IMR-90 (cell line): ENCODE measurements at regions not wholly inside any gene's neighbourhood (a gene's known extent, or its start where the extent isn't known, plus 50 kb on each side); places are given as distances from the start of the nearest gene placed in this dataset.

Source experiments
- ATAC-seq: fragments of 200-7000 bp; cut with Tn5 transposase; 2 replicates; pipeline ENCODE4 v1.9.1; 2020; ENCODE audit warnings: low read depth, mild to moderate bottlenecking, moderate library complexity
- BruUV-seq: library from RNA; stranded (reverse); fragments of 400-500 nt; replicated peaks from 2 replicates; lab custom pipeline; 2021; lab: Mats Ljungman, UMichigan
- CTCF ChIA-PET: fragments of 300-600 bp; formaldehyde crosslinking; extraction: SDS; loops from one replicate; lab custom pipeline; 2021; ENCODE audit warnings: antibody characterized with exemption; lab: Yijun Ruan, JAX
- POLR2A ChIA-PET: fragments of 300-600 bp; sonication (Branson Sonifier 250); formaldehyde crosslinking; loops from one replicate; lab custom pipeline; 2022; ENCODE audit warnings: antibody characterized with exemption; ENCODE audit not compliant: unreplicated experiment; lab: Charles Lee
- DNase-seq: peaks from one replicate; pipeline ENCODE4 v3.0.0; 2013
- H2AFZ ChIP-seq: replicated peaks from 2 replicates; pipeline ENCODE3; 2013; ENCODE audit warnings: low read length, mild to moderate bottlenecking; ENCODE audit not compliant: poor library complexity
- H2AK5ac ChIP-seq: 2 replicates; pipeline ENCODE4 v1.6.1; 2013; ENCODE audit warnings: low read depth, low read length, inconsistent platforms
- H2AK9ac ChIP-seq: replicated peaks from 2 replicates; pipeline ENCODE3; 2013; ENCODE audit warnings: mild to moderate bottlenecking, low read depth, low read length, moderate library complexity; ENCODE audit not compliant: poor library complexity
- H2BK120ac ChIP-seq: 2 replicates; pipeline ENCODE4 v1.6.1; 2013; ENCODE audit warnings: low read depth, low read length, inconsistent platforms
- H2BK15ac ChIP-seq: 3 replicates; pipeline ENCODE4 v1.6.1; 2013; ENCODE audit warnings: low read depth, low read length, inconsistent platforms
- H2BK20ac ChIP-seq: 2 replicates; pipeline ENCODE4 v1.6.1; 2013; ENCODE audit warnings: low read depth, mild to moderate bottlenecking, inconsistent platforms, low read length, moderate library complexity
- H2BK5ac ChIP-seq: 2 replicates; pipeline ENCODE4 v1.6.1; 2013; ENCODE audit warnings: mild to moderate bottlenecking, low read depth, low read length, inconsistent platforms; ENCODE audit not compliant: poor library complexity, severe bottlenecking
- H3K14ac ChIP-seq: replicated peaks from 2 replicates; pipeline ENCODE4 v1.6.1; 2013; ENCODE audit warnings: low read depth, low read length, inconsistent platforms
- H3K18ac ChIP-seq: 2 replicates; pipeline ENCODE4 v1.6.1; 2013; ENCODE audit warnings: low read depth, low read length, control low read depth
- H3K23ac ChIP-seq: 2 replicates; pipeline ENCODE4 v1.6.1; 2013; ENCODE audit warnings: low read depth, low read length, inconsistent platforms
- H3K27ac ChIP-seq: 2 replicates; pipeline ENCODE4 v1.5.1; 2013; ENCODE audit warnings: mild to moderate bottlenecking, control low read depth, low read length; ENCODE audit not compliant: insufficient read depth
- H3K27me3 ChIP-seq: 2 replicates; pipeline ENCODE4 v1.6.1; 2013; ENCODE audit warnings: low read length; ENCODE audit not compliant: control insufficient read depth, insufficient read depth
- H3K36me3 ChIP-seq: 2 replicates; pipeline ENCODE4 v1.6.1; 2013; ENCODE audit warnings: low read length, mixed read lengths; ENCODE audit not compliant: control insufficient read depth, insufficient read depth
- H3K4ac ChIP-seq: 2 replicates; pipeline ENCODE4 v1.6.1; 2013; ENCODE audit warnings: low read depth, low read length, inconsistent platforms
- H3K4me1 ChIP-seq: 2 replicates; pipeline ENCODE4 v1.6.1; 2013; ENCODE audit warnings: low read length, mixed read lengths; ENCODE audit not compliant: control insufficient read depth, insufficient read depth
- H3K4me2 ChIP-seq: 2 replicates; pipeline ENCODE4 v1.6.1; 2013; ENCODE audit warnings: low read depth, mild to moderate bottlenecking, control low read depth, low read length, moderate library complexity
- H3K4me3 ChIP-seq: 2 replicates; pipeline ENCODE4 v1.5.1; 2013; ENCODE audit warnings: low read depth, mild to moderate bottlenecking, control low read depth, low read length, moderate library complexity; ENCODE audit not compliant: insufficient read depth
- H3K56ac ChIP-seq: 2 replicates; pipeline ENCODE4 v1.6.1; 2013; ENCODE audit warnings: low read length, inconsistent platforms; ENCODE audit not compliant: insufficient read depth; ENCODE audit errors: extremely low read depth
- H3K79me1 ChIP-seq, 2 experiments: 2 replicates each; pipeline ENCODE4 v1.6.1; 2013; ENCODE audit warnings: low read length in 2 of 2, inconsistent platforms in 1 of 2, low read depth in 1 of 2
- H3K9ac ChIP-seq: 2 replicates; pipeline ENCODE4 v1.6.1; 2013; ENCODE audit warnings: low read depth, low read length, control low read depth
- H3K9me1 ChIP-seq: 2 replicates; pipeline ENCODE4 v1.6.1; 2013; ENCODE audit warnings: low read length, inconsistent platforms; ENCODE audit not compliant: insufficient read depth
- H3K9me3 ChIP-seq: 2 replicates; pipeline ENCODE4 v1.6.1; 2013; ENCODE audit warnings: low read length; ENCODE audit not compliant: control insufficient read depth, insufficient read depth
- H4K20me1 ChIP-seq: 2 replicates; pipeline ENCODE4 v1.6.1; 2013; ENCODE audit warnings: low read length, inconsistent platforms; ENCODE audit not compliant: insufficient read depth
- H4K5ac ChIP-seq: 2 replicates; pipeline ENCODE4 v1.6.1; 2013; ENCODE audit warnings: mild to moderate bottlenecking, low read depth, low read length, control low read depth
- H4K8ac ChIP-seq, 2 experiments: 2 replicates each; pipeline ENCODE4 v1.6.1; 2013; ENCODE audit warnings: low read depth in 2 of 2, low read length in 2 of 2, control low read depth in 1 of 2, inconsistent platforms in 1 of 2
- H4K91ac ChIP-seq: 2 replicates; pipeline ENCODE4 v1.6.1; 2013; ENCODE audit warnings: low read depth, low read length, inconsistent platforms; ENCODE audit not compliant: insufficient read depth
- MAFK ChIP-seq: IDR thresholded peaks from 2 replicates; pipeline ENCODE4 v1.6.1; 2012; ENCODE audit warnings: low read depth, low read length, improper control_type of control experiment
- MXI1 ChIP-seq: IDR thresholded peaks from 2 replicates; pipeline ENCODE4 v1.6.1; 2012; ENCODE audit warnings: low read depth, mild to moderate bottlenecking, low read length, moderate library complexity, borderline replicate concordance
- POLR2A ChIP-seq: IDR thresholded peaks from 2 replicates; pipeline ENCODE4 v1.6.1; 2012; ENCODE audit warnings: mild to moderate bottlenecking, low read depth, low read length
- RFX5 ChIP-seq: IDR thresholded peaks from 2 replicates; pipeline ENCODE4 v1.8.0; 2012; ENCODE audit warnings: low read depth, mild to moderate bottlenecking, low read length, moderate library complexity
- WGBS, 2 experiments: methylation state at CpG; one replicate each; pipeline versions ENCODE4 v1.1.5 to v1.1.7; 2013; ENCODE audit warnings: missing lambda C conversion rate in 2 of 2; ENCODE audit not compliant: insufficient read length in 1 of 2; ENCODE audit errors: extremely low coverage in 2 of 2; 5-methylcytosine and 5-hydroxymethylcytosine counted together
- dilution Hi-C: fragments of 300-500 bp; cut with HindIII; formaldehyde crosslinking; loops from one replicate; pipeline ENCODE4 v1.14.3; 2018; ENCODE audit warnings: low sequenced_read_pairs; ENCODE audit not compliant: unreplicated experiment
- in situ Hi-C: fragments of 300-500 bp; cut with MboI; formaldehyde crosslinking; loops from 3 replicates; pipeline ENCODE4 v1.14.3; 2019; ENCODE audit warnings: low sequenced_read_pairs, inconsistent platforms, mixed read lengths
- intact Hi-C: fragments of 100-400 bp; cut with micrococcal nuclease; formaldehyde crosslinking; loops from 2 replicates; pipeline ENCODE4 v1.10.0; 2022
- TF ChIP-seq, protein P1 (sequence below): fragments of 150-350 bp; IDR thresholded peaks from 2 replicates; pipeline ENCODE4 v1.6.1; 2016; ENCODE audit warnings: low read depth, mild to moderate bottlenecking, low read length, moderate library complexity, borderline replicate concordance
- TF ChIP-seq, protein P2 (sequence below): conservative IDR thresholded peaks from 2 replicates; pipeline ENCODE4 v1.5.1; 2012; ENCODE audit warnings: mild to moderate bottlenecking, low read depth, low read length, improper control_type of control experiment

DNA sequence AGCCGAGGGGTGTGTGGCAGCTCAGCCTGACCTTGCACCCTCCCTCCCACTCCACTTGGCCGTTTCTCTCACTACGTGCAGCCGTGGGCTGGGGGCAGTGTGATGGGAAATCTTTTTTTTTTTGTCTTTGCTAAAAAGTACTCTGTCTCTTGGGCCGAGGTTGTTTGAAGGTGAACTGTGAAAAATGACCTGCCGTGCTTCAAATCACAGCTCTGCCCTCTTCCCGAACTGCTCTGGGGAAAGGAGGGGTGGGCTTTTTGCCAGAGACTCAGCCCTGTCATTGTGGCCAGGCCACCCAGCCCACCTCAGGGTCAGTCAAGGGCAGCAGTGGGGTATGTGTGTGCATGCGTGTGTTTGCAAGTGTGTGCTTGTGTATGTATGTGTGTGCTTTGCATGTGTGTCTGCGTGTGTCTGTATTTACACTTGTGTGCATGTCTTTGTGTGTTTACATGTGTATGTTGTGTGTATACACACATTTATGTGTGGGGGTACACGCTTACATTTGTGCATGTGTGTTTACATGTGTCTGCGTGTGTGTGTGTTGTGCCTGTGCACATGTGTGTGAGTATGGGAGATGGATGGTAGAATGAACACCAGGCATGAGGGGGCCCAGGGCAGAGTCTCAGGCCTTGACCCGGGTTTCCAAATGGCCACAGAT is 61.3 kb upstream of the HAAO start:
- H3K18ac ChIP-seq: no peak overlapping the region; the same call in 1 of the 2 replicates
- H3K36me3 ChIP-seq: no peaks in the 10 kb centered on the region
- no peak overlapping the region for H3K56ac ChIP-seq
- peak overlapping the region; percentile 26; the same call in 1 of the 3 replicates for H2BK15ac ChIP-seq
- H3K9me1 ChIP-seq: peaks cover 7% of the 10 kb centered on the region
- peak overlapping the region; percentile 78 for H2BK120ac ChIP-seq
- H3K14ac ChIP-seq: peak overlapping the region; percentile 66
- H3K27me3 ChIP-seq: no peaks in the 10 kb centered on the region; the same call in 1 of the 2 replicates
- H3K4me1 ChIP-seq: peaks cover 7% of the 10 kb centered on the region; the same call in 1 of the 2 replicates
- dilution Hi-C loops (no loop called here), intact Hi-C loops (no loop called here), in situ Hi-C loops (loop anchor here (10.0 kb wide), 1 partner anchor 381 kb away; no protein-coding TSS in a partner anchor)
- H2AK9ac ChIP-seq: peak overlapping the region; percentile 81
- DNase-seq (no peak), ATAC-seq (no peak)
- H3K23ac ChIP-seq: peak overlapping the region; percentile 82
- no peak overlapping the region for H3K9ac ChIP-seq
- H4K5ac ChIP-seq: peak overlapping the region; percentile 1; the same call in 1 of the 2 replicates
- H2AK5ac ChIP-seq: peak overlapping the region; percentile 93; the same call in 1 of the 2 replicates
- H3K79me1 ChIP-seq: no peaks in the 10 kb centered on the region
- TF ChIP-seq MAFK (no peak), RFX5 (no peak), MXI1 (no peak), POLR2A (no peak)
- TF ChIP-seq, protein P1, sequence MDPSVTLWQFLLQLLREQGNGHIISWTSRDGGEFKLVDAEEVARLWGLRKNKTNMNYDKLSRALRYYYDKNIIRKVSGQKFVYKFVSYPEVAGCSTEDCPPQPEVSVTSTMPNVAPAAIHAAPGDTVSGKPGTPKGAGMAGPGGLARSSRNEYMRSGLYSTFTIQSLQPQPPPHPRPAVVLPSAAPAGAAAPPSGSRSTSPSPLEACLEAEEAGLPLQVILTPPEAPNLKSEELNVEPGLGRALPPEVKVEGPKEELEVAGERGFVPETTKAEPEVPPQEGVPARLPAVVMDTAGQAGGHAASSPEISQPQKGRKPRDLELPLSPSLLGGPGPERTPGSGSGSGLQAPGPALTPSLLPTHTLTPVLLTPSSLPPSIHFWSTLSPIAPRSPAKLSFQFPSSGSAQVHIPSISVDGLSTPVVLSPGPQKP: no peak
- TF ChIP-seq, protein P2, sequence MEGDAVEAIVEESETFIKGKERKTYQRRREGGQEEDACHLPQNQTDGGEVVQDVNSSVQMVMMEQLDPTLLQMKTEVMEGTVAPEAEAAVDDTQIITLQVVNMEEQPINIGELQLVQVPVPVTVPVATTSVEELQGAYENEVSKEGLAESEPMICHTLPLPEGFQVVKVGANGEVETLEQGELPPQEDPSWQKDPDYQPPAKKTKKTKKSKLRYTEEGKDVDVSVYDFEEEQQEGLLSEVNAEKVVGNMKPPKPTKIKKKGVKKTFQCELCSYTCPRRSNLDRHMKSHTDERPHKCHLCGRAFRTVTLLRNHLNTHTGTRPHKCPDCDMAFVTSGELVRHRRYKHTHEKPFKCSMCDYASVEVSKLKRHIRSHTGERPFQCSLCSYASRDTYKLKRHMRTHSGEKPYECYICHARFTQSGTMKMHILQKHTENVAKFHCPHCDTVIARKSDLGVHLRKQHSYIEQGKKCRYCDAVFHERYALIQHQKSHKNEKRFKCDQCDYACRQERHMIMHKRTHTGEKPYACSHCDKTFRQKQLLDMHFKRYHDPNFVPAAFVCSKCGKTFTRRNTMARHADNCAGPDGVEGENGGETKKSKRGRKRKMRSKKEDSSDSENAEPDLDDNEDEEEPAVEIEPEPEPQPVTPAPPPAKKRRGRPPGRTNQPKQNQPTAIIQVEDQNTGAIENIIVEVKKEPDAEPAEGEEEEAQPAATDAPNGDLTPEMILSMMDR: no peak
- no peak overlapping the region for H3K4me2 ChIP-seq
- H2BK20ac ChIP-seq: peak overlapping the region; percentile 66
- no TSS peak for BruUV-seq
- peak overlapping the region; percentile 13; the same call in 1 of the 2 replicates for H4K91ac ChIP-seq
- peak overlapping the region; percentile 85 for H3K4ac ChIP-seq
- H3K27ac ChIP-seq: no peak overlapping the region
- 87% methylated on average over 3 of the region's 12 CpGs; no CpG with 5 or more reads in 1 of the 2 experiments for WGBS, 2 experiments
- H3K4me3 ChIP-seq: no peak overlapping the region
- ChIA-PET POLR2A (no interaction called here), CTCF (no interaction called here)
- no peak overlapping the region for H2BK5ac ChIP-seq
- H4K8ac ChIP-seq: peak overlapping the region; percentile 13 to 83; a peak in 3 of 4 replicates
- no peaks in the 10 kb centered on the region for H4K20me1 ChIP-seq
- H3K9me3 ChIP-seq: no peaks in the 10 kb centered on the region
- peak overlapping the region; percentile 89 for H2AFZ ChIP-seq
